ENCODE measurements at regions not wholly inside any gene's neighbourhood (a gene's known extent, or its start where the extent isn't known, plus 50 kb on each side); places are given as distances from the start of the nearest gene placed in this dataset.

DNA sequence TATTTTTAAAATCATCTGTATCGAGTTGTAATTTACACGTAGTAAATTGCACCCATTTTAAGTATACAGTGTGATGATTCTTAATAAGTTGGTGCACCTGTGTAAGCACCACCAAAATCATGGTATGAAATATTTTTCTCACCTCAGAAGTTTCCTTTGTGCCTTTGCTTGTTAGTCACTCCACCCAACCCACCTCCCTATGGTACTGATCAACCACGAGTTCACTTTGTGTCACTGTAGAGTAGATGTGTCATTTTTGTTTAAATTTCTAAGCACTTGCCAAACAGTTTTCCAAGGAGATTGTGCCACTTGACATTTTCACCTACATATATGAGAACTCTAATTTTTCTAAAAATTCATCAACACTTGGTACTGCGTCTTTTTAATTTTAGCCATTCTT, 806.5 kb downstream of the TLR4 start:
- DNase-seq (ENCODE audit: low read depth), result no peak

DNA sequence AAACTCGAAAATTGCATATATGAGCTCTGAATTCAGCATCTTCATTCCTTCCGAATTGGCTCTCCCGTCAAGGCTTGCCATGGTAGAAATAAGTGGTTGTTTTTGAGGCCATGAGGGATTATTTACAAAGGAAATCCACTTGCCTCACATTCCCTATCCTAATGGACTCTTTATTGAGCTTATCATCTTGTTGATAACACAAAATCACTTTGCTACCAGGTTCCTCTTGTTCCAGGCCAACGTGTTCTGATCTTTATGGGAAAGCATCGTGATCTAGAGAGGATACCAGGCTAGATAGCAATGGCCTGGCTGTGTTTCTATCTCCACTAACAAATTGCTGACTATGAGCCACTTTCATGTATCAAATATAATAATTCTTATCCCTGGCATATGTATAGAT, 811.7 kb downstream of the TLR4 start:
- DNase-seq (ENCODE audit: low read depth), result no peak

DNA sequence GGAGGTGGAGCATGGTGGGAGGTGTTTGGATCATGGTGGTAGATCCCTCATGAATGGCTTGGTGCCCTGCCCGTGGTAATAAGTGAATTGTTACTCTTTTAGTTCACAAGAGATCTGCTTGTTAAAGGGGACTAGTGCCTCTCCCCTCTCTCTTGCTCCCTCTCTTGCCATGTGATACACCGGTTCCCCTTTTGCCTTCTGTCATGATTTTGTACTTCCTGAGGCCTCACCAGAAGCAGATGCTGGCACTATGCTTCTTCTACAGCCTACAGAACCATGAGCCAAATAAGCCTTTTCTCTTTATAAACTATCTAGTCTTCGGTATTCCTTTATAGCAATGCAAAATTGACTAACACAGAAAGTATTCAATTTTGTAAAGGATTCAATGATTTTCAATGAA, 817.1 kb downstream of the TLR4 start:
- DNase-seq (ENCODE audit: low read depth), result no peak

DNA sequence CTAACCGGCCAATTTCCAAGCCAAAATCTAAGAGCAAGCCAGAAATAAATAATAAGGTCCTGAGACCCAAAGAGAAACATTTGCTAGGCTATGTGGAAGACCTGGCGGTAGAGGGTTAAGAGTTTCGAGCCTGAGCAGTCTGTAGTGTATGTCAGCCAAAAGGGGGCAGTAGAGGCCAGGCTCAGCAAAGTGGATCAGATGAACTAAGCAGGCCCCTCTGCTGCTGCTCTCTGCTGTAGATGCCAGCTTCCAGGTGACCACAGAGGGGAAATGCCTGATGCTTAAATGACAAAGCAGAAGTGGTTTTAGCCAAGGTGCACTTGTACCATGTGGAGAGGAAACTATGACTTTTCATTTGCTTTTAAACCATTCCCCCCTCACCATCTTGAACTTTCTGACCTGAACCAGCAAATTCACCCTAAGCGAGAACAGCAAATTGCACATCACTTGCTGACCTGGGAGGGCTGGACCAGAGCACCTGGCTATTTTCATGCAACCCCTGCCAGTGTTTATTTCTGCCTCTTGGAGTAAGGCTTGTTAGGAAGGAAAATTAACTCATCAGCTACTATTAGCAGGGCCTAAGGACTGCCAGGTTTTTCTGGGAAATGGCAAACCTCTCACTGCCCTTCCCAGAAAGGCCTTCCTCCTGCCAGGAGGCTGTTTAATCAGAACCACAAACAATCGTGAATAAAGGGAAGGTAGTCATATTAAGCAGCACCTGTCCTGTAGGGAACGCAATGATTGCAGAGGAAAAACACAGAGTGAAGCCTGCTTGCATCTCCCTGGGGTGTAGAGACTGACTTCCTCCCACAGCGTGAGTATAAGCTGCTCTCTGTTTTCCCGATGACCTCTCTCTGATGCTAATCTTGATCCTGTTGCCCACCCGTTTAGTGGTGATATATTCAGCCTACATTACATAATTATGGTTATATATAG, 818.2 kb downstream of the TLR4 start:
- peak; percentile 67 for DNase-seq (ENCODE audit: low read depth)

DNA sequence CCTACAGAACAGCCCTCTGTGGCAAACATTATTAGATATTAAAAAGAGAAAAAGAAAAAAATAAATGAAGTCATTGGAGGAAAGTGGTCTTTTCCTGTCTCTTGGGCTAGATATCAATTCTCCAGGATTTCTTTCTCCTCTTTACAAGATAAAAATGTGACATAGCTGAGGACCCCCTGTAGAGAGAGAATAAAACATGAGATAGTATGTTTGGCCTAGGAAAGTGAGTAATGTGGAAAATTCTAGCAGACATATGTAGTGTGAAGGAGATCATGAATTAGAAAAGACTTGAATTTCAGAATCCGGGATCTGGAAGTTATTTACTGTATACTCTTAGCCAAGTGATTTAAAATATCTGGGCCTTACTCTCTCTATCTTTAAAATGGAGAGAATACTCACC, 823.1 kb downstream of the TLR4 start:
- no peak for DNase-seq (ENCODE audit: low read depth)

DNA sequence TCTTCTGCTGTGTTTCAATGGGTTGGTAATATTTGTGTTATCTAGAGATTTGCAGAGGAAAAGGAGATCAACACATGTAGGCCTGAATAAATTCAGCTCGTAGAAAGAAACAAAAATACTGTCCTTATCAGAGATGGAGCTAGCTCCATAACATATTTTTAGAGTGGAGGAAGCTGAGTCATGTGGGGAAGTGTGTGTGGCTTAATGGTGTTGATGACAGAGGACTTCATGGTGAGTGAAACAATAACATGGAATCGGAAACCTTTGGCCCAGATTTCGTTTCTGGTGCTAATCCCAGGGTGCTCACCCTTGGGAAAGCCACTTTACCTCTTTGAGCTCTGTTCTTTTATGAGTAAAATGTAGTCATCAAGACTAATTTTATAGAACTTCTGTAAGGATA, 825.0 kb downstream of the TLR4 start:
- peak; percentile 27 for DNase-seq (ENCODE audit: low read depth)

DNA sequence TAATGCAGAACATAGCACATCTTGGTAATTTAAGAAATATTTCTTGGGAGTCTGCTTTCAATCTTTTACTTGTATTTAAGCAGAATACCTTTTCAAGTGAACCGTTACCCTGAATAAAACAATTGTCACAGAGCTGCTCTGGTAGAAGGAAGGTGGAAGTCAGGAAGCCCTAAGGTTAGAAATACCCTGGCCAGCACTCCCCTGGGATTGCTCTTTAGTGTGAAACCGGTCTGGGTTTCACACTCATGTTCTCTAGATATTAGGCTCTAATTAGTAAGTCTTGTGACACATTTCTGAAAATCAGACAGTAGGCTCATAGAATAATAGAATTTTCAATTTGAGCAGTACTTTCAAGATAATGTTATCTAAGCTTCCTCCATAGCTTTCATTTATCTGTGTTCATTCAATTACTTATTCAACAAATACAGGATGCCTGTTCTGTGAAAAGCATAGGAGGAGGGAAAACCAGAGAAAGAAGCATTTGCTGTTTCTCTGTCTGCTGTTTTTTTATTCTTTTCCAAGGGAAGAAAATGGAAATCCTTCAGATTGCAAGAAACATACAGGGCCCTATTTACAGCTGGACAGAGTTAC, 825.5 kb downstream of the TLR4 start:
- no peak for DNase-seq (ENCODE audit: low read depth)

DNA sequence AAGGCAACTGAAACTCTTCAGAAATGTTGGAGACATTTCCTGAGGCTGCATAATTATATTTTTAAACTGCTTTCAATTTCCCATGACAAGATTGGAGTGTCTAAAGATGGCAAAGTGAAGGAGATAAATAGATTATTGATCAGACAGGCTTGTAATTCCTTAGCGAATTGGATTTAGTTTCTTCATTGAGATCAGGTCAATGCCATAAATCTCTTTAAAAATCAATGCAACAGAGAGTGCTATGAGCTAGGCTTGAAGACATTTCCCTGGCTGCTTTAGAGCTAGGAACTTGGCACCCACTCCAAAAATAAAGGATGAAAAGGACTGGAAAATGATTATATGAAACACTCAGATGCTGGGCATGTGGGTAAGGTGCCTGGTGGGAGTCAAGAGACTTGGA, 828.4 kb downstream of the TLR4 start:
- no peak for DNase-seq (ENCODE audit: low read depth)

DNA sequence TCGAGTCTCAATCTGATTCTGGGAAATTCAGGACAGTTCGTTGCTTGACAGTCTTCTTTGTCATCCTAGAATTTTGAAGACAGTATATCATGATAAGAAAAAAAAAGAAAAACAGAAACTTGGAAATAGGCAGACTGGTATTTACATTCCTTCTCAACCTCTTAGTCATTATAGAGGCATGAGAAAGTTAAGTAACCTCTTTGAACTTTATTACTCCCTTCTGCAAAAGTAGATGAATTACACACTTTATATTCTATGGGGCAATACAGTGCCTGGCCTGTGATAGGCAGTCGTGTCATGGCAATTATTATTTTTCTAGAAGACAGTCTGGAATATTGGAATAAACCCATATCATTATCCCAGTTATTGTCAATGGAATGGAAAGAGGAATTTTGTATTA, 828.9 kb downstream of the TLR4 start:
- DNase-seq (ENCODE audit: low read depth), result peak; percentile 59

DNA sequence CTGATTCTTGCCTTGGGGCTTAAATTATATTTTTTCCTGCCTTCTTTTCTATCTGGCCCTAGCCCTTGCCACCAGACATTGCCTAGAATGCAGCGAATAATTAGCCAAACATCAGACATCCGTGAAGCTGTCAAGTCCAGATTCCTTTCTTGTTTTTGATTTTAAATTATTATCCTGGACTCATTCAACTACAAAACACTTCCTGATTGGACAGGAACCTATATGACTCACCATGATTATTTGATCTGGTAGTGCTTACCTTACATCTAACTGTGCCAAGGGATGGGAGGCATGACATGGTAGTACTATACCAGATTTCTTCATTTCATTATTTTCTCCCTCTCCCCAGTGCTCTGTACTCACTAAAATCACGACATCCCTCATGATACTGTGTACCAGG, 829.6 kb downstream of the TLR4 start:
- DNase-seq (ENCODE audit: low read depth), result peak; percentile 39

DNA sequence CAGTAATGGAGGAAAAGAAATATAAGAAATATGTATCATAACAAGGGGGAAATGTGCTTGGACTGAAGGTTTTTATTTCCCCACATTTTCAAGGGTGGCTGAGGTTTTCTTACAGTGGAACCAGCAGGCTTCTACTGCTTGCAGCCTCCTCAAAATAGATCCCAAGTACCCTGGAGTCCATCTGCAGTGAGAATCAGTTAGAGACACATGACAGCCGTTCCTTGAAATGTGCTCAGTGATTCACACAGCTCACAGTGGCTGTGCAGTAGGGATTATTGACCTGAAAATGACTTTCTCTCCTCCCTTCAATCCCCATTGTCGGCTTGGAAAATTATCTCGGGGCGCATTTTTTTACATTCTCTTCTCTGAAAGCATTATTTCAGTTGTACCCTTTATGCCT, 832.0 kb downstream of the TLR4 start:
- no peak for DNase-seq (ENCODE audit: low read depth)

DNA sequence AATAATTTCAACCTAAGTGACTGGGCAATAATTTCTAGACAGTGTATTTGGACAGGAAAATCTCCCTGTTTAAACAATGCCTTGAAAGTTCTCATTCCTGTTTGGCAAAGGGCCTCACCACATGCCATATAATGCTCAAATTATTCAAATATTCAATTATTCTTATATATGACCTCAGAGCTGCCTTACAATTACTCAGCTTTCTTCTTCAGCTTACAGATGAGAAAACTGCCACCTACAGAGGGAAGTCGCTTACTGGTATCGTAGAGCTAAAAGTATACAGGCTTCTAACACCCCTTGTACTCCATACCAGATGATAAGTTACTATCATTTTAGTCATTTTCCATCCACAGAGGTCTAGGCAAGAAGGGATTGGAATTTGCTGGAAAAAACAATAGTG, 830.3 kb downstream of the BRINP1 start:
- DNase-seq (ENCODE audit: low read depth), result no peak

DNA sequence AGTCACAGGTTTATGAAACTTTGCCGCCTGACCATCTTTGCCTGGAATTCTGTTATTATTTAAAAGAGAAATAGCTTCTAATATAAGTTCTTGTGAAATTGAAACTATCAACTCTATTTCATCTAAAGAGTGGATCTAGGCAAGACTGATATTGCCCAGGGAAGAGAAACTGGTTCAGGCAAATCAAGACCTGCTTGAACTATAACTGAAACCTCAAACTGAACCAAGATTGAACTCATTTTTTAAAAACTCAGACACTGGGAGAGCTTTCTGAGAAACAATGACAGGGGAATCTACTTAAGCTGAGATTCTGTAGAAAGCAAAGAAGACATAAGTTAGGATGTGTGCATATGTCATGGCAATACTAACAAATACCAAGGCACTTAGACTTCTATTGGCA, 815.8 kb downstream of the BRINP1 start:
- no peak for DNase-seq (ENCODE audit: low read depth)

DNA sequence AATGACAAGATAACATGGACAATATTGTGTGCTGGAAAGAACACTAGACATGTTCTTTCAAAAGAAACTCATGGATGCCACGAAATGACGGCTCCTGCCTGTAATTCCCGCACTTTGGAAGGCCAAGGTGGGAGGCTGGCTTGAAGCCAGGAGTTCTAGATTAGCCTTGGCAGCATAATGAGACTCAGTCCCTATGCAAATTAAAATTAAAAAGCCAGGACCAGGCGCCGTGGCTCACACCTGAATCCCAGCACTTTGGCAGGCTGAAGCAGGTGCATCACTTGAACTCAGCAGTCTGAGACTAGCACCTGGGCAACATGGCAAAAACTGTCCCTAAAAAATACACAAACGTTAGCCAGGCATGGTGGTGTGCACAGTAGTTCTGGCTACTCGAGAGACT, 814.2 kb downstream of the BRINP1 start:
- no peak for DNase-seq (ENCODE audit: low read depth)

DNA sequence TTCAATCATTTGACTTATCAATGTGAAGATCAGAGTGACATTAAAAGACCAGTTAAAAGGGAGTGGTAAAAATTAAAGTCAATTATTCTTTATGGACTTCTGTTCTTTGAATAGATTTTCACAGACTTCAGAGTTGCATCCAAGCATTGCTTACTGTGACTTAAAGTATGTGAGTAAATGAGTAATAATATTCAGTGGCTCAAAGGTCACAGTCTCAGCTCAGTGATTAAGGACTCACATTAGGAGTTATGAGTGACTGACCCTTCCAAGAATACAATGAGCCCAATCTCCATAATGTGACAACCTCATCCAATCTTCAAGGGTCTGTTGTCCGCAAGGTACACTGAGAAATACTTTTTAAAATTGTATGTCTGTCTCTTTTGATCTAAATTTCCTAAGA, 811.2 kb downstream of the BRINP1 start:
- DNase-seq (ENCODE audit: low read depth), result peak; percentile 79

DNA sequence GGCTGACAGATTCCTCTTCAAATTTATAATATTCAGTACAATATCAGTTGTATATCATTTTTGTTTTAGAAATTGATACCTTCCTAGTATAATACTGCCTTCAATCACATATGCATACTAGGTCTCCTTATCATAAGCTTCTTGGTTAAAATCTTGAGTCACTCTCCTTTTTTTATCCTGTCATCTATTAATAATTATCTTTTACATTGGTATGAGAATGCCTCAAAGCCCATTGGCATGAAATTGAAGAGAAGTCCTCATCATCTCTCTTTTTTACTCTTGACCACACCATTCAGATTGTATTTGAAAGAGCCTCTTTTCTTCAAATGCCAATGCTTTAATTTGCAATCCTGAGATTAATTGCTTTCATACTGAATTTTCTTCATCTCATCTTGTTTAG, 810.3 kb downstream of the BRINP1 start:
- peak; percentile 55 for DNase-seq (ENCODE audit: low read depth)

DNA sequence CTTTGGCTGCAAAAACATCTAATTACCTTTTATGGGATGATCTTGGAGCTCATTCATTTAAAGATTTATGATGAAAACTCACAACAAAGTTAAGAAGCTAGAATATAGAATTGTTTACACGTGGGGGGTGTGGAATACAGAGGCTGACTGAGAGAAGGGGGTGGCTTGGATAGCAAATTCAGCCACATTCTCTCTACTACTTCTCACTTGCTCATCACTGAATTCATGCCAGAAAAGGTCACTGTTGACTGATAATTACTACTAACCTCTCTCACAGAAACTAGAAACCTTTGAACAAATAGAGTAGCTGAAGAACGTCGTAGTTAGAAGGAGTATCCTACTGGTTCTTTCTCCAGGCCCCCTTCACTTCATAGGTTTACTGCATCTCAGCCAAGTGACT, 808.2 kb downstream of the BRINP1 start:
- no peak for DNase-seq (ENCODE audit: low read depth)

DNA sequence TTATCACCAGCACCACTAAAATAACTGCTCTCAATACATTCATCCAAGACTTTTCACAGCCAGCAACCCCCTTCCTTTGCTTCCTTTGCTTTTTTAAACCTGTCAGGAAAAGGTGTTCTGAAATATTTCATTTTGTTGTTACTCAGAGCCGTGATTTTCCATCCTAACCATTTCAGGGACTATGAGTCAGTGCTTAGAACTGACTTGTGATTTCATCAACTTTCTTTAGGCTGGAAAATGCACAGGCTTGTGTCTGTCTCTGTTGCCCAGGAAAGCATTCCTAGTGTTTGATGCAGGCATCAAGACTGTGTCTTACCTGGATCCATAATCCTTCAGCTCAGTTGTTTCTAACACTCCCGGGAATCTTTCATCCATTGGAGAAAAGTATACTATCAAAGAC, 805.6 kb downstream of the BRINP1 start:
- peak; percentile 63 for DNase-seq (ENCODE audit: low read depth)

DNA sequence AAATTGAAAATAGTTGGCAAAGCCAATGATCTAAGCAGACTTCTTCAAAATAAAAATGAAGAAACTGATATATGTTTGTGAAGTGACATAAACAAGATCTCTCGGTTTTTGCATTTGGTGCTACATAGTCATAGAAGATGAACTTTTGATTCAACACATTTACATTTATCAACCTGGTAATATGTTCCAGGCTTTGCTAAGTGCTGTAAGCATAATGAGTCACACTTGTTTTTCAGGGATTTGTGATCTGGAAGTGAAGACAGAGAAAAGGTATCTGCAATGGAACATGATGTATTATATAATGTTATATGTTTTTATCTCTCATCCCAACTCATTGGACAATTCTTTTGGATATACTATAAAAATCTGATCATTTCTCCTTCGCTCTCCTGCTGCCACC, 801.4 kb downstream of the BRINP1 start:
- peak; percentile 61 for DNase-seq (ENCODE audit: low read depth)

DNA sequence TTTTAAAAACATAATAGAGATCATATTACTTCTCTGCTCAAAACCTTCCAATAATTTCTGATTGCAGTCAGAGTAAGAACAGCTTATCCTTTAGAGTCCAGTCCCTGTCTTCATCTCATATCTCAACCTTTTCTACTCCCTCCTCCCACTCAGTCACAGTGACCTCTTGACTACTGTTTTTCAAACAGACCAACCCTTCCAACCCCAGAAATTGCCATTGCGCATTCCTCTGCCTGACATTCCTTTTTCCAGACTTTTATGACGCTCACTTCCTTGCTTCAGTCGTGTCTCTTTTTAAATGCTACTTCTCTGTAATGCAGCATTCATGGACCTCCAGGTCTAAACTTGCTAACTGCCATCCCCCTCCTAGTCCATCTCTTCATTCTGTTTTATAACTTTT, 800.5 kb downstream of the BRINP1 start:
- DNase-seq (ENCODE audit: low read depth), result no peak

DNA sequence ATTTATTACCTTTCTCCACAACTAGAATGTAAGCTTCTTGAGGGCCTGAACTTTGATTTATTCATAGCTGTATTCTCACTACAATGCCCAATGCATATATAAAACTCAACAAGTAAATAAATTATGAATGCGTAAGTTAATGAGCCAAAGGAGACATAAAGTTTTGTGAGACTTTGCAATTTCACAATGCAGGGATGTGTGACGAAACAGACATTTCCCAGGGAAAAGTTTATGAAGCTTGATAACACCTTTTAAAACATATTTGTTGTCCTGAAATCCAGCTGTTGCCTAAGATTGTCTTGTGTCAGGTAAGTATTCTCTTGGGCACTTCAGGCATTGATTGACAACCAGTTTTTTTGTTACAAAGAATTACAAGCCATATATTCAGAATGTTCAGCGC, 800.1 kb downstream of the BRINP1 start:
- DNase-seq (ENCODE audit: low read depth), result peak; percentile 18

DNA sequence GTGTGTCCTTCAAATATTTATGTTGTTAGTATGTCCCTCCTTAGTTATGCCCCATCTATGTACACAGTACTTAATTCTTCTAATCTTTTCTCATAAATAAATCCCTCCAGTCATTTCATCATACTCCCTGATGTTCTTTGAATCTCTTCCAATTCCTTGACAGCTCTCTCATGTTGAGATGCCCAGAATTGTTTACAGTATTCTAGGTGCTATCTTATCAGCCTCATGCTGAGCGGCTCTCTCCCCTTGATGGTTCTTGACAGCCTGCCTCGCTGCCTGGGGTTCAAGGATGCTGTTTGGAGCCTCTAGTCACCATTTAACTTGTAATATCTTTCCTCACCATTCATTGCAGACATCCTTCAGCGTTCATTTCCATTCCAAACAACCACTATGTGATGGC, 799.2 kb downstream of the BRINP1 start:
- DNase-seq (ENCODE audit: low read depth), result no peak

DNA sequence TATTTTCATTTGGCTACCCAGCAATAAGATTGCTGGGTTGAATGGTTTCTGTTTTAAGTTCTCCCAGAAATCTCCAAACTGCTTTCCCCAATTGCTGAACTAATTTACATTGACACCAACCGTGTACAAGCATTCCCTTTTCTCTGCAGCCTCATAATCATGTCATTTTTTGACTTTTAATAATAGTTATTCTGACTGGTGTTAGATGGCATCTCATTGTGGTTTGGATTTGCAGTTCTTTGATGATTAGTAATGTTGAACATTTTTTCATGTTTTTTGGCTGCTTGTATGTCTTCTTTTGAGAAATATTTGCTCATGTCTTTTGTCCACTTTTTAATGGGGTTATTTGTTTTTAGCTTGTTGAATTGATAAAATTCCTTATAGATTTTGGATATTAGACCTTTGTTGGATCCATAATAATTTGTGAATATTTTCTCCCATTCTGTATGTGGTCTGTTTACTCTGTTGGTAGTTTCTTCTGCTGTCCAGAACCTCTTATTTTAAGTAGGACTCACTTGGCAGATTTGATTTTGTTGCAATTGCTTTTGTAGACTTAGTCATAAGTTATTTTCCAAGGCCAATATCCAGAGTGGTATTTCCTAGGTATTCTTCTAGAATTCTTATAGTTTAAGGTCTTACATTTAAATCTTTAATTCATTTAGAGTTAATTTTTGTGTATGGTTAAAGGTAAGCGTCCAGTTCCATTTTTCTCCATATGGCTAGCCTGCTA, 793.7 kb downstream of the BRINP1 start:
- no peak for DNase-seq (ENCODE audit: low read depth)
